HG03521 (cell line): ENCODE measurements at regions not wholly inside any gene's neighbourhood (a gene's known extent, or its start where the extent isn't known, plus 50 kb on each side); places are given as distances from the start of the nearest gene placed in this dataset.

ENCODE experiments used
- ATAC-seq: cut with Tn5 transposase; IDR thresholded peaks from one replicate; pipeline ENCODE4 v1.9.1; 2021; ENCODE audit warnings: mild to moderate bottlenecking, moderate library complexity; ENCODE audit not compliant: unreplicated experiment

DNA sequence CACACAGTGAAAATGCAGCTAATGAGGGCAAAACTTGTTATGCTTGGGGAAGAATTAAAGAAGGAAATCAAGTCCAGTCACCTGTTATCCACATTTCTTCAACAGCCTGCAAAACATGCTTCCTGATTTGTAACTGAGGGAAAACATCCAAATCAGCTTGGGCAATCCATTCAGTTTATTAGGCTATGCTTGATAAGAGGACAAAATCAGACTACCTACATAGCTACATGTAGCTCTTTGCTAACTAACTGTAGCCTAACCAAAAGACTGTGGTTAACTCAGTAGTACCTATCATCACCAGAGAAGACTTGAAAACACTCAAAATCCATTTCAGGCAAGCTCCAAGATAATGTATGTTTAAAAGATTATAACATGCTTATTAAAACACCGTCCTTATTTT is 436.4 kb downstream of the SHQ1 start:
- no peak for ATAC-seq

DNA sequence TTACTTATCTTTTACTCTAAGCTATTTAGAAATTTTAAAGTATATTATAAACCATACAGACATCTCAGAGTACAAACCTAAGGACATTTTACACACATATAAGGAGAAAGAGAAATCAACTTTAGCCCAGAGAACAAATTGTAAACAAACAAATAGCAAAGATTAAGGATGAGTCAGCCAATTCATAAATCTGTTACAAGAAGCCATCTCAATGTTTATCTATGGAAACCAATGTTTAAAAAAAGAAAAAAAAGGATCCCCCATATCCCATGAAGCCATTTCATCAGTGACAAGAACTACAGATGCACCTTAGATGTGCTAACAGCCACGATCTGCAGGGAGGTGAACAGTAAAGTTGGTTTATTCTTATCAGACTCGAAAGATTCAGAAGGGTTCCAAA is 437.1 kb downstream of the SHQ1 start:
- ATAC-seq = no peak

DNA sequence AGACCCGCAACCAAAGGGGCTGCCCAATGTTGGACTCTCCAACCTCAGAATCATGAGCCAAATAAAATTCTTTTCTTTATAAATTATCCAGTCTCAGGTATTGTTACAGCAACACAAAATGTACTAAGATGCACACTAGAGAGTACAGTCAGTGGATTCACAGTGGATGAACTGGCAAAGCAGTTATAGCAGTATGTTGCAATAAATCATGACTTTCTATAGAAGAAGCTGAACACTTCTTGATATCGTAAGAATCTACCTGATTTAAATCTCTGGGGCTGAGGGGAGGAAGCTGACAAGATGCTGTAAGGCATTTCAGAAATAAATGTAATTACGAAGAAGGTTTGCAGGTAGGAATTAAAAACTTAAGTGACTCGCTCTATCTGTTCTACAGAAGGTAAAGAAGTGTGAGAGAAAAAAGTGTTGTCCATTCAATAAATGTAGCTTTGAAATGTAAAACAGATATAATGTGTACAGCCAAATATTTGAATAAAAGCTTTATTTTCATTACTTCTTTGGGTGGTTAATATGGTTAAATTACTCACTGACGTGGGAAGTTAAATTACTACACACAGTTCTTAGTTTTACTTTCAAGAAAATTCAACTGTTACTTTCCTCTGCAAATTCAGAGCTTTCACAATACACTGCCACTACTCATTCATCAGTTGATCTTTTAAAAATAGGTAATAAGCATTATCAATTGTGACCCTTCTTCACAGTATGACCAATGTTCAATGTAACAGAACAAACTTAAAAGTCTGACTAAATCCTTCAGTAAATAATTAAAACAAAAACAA is 439.1 kb downstream of the SHQ1 start:
- no peak for ATAC-seq

DNA sequence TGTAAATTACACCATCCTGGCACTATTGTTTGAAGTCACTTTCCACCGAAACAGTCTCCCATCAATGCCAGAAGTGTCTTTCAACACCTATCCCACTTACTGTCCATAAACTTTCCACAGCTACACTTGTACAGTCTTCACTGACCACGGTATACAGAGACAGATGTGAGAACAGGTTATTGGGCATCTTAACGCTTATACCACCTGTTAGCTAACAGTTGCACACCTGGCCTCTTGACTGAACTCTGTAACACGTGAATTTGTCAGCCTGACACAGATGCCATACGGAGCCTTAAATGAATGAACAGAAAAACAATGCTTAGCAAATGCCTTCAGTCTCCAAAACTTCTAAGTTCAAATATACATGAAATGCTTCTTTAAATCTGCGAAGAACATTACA is 440.5 kb downstream of the SHQ1 start:
- ATAC-seq = no peak

DNA sequence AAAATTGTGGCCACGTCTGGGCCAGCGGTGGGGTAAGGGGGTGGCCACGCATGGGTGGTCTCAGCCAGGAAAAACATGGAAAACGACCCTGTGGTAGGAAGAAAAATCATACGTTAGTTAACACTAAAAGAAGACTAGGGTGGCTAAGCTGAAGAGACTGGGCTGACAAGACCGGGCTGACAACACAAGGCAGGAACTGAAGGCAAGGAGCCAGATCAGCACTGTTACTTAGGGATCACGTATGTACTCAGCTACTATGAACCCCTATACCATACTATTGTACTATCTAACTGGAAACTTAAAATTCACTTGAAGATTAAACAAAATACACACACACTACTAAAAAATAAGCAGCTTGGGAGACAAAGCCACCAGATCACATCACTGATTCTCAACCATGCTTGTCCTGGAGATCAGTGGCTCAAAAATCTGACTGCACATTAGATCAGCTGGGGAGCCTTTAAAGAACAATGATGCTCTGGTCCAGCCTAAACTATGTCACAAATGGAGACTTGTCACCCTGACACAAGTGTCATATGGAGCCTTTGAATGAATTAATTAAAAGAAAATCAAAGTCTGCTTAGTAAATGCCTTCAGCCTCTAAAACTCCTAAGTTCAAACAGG is 442.2 kb downstream of the SHQ1 start:
- no peak for ATAC-seq

DNA sequence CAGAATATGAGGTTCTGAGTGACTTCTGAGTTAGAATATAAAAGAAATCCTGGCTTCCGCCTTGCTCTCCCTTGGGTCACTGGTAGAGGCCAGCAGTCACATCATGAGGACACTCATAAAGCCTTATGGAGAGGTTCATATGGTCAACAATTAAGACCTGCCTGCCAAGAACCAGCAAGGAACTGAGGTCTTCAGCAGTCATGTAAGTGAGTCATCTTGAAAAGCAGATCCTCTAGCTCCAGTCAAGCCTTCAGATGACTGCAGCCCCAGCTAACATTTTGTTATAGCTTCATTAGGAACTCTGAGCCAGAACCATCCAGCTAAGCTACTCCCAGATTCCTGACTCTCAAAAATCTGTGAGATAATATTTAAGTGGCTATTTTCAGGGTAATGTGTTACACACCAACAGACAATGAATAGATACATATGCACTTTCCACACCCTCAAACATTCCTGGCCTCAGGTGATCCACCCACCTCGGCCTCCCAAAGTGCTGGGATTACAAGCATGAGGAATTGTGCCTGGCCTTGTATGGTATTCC is 447.2 kb downstream of the SHQ1 start:
- no peak for ATAC-seq

DNA sequence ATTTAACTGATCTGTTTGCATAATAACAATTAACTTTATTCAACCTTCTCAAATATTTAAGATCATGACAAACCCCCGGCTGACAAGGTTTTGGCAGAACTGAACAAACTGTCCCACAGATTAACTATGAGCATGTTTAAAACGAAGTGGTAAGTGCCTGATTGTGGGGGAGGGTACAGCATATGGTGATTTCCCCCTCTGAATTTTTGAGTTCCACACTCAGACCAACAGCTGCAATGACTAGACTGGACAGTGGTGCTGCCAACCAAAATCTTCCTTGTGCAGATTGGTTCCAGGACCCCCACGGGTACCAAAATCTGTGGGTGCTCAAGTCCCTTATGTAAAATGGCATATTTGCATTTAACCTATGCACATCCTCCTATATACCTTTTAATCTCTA is 449.5 kb downstream of the SHQ1 start:
- no peak for ATAC-seq

DNA sequence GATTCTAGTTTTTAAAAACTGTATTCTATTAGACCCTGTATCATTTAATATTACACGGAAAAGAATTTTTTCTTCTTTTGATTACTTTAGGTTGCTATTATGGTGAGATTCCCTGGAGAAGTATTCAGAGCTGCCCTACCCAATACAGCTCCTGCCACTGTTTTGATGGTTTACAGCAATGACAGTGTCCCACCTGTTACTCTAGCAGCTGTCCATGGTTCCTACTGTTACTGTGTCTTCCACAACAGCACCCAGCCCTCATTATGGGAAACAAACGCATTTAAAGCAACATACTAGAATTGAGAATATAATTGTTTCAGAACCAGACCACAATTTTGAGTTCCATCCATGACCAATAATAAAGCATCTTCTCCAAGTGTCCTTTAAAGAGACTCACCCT is 450.7 kb downstream of the SHQ1 start:
- no peak for ATAC-seq

DNA sequence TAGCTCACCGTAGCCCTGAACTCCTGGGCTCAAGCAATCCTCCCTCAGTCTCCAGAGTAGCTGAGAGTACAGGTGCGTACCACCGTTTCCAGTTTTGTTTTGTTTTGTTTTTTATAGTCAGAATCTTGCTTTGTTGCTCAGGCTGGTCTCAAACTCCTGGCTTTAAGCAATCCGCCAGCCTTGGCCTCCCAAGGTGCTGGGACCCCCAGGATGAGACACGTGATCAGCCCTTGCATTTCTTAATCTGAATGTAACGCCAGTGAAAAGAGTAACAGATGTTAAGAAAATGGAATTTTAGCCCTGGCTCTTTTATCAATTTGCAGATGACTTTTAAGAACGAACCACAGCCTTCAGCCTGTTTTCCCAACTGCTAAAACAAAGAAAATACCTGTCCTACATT is 451.3 kb downstream of the SHQ1 start:
- ATAC-seq = no peak

DNA sequence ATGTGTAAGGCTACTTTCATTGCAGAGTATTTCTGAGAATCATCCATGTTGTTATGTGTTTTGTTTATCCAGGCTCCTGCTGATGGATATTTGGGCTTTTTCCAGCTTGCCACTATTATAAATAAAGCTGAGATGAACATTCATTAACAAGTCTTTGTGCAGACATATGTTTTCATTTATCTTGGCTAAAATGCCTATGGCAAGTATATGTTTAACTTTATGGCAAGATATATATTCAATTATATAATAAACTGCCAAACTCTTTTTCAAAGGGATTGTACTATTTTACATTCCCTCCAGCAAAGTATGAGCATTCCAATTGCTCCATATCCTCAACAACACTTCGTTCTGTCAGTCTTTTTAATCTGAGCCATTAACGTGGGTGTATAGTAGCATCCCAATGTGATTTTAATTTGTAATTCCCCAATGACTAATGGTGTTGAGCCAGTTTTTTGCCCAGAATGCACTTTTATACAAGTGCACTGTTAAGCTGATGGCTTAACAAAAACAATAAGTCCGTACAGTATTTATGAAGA is 452.4 kb downstream of the SHQ1 start:
- no peak for ATAC-seq

DNA sequence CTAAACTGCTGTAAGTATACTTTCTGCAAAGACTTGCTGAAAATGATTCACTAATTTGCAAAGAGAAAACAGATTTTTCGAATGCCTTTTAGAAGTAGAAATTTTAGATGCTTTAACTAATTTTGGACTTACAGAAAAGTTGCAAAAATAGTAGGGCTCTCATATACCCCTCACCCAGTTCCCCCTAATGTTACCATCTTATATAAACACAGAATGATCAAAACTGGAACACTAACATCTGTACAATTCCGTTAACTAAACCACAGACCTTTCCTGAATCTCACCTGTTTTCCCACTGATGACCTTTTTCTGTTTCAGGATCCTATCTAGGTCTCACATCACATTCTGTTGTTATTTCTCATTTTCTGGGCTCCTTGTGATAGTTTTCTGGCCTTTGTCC is 454.8 kb downstream of the SHQ1 start:
- no peak for ATAC-seq

DNA sequence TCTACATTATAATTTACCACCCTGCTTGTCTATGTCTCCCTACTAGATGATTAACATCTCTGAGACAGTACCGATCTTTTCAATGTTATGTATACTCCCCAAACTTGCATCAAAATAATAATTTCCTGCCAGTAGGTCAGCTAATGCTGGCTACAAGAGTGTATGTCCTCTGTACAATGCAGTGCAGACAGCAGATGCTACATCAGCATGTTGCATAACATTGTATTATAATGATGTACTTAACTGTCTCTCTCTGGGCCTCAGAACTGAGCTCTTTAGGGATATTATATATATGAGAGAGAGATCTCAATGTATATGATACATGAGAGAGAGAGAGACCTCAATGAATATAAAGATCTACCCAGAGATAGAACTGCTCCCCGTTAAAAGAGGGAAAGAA is 456.6 kb downstream of the SHQ1 start:
- ATAC-seq = no peak

DNA sequence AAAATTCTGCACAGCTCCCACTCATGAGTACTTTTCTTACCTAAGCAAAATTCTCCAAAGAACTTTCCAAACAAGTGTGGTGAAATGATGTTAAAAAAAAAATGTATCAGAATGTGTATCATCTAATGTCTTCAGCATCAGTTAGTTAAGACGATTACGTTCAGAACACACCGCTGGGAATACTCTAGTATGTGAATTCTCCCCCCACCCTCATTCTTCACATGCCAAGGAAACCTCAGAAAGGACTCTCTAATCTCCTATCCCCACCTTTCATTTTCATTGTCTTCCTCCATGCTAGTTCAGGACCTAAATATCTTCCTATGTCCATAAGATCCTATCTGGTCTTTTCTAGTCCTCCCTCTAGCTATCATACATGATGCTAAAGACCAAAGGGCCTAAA is 457.4 kb downstream of the SHQ1 start:
- no peak for ATAC-seq

DNA sequence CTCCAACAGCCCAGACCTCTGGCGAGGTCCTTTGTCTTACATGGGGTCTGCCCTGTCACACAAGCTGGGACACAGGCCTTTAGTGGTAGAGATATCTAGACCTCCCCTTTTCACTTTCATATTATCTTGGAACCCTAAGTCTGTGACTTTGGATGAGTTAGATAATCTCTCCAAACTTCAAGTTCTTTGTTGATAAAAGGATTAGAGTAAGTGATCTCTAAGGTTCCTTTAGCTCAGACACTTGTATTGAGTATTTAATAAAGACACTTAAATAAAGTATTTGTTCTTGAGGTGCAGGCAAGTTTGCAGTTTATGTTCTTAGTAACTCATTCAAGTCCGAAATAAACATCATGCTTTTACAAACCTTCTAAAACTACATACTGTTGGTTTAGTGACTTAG is 459.6 kb downstream of the SHQ1 start:
- no peak for ATAC-seq

DNA sequence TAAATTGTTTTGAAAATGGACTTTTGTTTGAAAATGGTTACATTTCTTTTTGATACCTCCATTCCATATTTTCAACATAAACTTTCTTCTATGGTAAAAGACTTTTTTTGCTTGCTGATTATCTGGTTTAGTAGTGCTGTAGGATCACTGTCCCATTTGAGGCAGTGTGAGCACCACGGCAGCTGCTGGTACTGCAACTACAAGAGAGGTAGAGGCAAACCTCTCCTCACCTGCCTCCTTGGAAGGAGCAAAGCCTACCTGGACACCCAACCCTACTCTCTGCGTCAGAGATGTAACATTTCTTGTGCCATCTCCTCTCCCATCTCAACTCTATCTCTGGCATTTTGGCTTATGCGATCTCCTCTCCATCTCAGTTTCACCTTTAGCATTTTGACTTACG is 460.1 kb downstream of the SHQ1 start:
- no peak for ATAC-seq

DNA sequence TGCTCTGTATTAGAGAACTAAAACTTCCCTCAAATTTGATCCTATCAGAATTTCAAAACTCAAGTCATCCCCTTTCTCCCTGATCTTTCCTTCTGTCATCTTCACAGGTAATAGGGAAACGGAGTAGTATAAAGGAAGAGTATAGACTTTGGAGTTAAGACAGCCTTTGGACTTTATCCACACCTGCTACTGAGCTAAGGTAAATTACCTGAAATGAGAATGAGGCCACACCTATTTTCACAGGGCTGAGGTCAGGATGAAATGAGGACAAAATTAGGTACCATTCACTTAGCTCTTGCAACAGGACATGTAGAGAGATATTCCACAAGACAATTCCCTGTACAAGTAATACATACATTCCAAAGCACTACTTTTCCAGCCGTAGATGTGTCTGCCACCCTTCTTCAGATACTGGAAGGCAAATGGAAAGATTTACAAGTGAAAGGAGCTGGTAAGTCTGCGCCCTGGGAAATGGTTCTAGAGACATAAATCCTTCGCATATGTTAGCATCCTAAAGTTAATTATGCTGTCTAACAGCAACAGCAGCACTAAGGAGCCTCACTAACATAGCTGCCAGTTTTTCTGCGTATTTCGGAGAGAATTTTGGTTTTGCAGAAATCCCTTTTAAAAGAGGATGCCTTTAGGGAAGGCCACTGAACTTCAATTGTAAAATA is 461.8 kb downstream of the SHQ1 start:
- ATAC-seq = no peak

DNA sequence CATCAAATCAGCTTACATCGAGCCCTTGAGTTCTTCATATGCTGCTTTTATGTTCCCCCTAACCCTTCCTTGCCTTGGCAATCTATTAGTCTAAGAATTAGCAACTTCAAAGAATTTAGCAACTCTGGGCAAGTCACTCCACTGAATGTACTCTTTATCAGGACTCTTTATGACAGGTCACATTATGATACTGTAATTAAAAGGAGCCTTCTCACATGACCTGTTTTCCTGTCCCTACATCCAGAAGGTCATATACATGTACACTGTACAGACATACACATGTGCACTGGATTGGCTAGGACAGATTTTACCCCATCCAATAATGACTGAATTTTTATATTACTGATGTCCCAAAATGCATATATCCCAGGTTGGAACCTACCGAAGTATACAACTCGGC is 463.1 kb downstream of the SHQ1 start:
- no peak for ATAC-seq

DNA sequence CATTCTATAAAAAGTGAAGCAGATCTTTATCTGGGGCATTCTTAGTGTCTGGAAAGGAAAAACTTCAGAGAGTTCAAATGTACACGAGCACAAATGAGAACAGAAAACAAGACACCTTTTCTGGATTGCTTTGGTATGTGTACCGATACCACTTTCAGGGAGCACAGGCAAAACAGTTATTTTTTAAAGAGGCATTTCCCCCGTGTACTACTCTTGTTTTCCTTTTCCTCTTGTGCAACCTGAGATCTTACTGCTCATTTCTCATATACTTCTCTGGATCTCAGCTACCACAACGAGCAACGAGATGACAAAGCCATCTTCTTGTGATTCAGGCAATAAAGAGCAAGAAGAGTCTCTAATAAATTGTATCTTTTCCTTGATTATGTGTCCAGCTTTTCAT is 463.6 kb downstream of the SHQ1 start:
- ATAC-seq = no peak

DNA sequence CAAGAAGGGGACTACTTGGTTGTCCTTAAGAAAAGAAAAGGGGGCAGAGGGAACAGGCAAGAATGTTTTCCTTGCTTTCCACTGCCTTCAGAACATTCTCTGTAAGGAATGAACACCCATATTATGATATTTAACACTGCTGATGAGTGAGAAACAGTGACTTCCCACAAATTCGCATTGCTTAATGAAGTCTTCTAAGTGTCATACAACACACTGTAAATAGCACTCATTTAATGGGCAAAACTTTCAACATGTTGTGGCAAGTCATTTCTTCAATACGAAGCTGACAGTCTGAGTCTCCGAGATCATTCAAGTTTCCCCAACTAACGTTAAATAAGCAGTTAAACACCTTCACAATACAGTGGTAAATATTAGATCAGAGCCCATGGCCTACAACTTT is 464.4 kb downstream of the SHQ1 start:
- ATAC-seq = no peak

DNA sequence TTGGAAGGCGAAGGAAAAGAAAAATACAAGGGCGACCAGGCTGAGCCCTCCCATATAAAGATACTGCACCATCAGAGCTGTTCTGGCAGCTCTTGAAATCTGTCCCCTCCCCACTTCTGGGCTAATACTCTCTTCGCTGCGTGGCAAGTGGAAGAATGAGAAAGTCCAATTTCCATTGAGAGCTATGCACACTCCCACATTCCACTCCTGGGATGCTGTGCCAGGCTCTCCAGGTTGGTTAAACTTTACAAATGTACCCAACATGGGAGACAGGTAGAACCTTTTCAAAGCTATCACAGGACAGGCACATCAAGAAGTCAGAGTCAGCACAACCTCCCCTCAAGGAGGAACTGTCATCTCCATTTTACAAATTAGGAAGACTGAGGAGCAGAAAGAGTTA is 465.0 kb downstream of the SHQ1 start:
- no peak for ATAC-seq

DNA sequence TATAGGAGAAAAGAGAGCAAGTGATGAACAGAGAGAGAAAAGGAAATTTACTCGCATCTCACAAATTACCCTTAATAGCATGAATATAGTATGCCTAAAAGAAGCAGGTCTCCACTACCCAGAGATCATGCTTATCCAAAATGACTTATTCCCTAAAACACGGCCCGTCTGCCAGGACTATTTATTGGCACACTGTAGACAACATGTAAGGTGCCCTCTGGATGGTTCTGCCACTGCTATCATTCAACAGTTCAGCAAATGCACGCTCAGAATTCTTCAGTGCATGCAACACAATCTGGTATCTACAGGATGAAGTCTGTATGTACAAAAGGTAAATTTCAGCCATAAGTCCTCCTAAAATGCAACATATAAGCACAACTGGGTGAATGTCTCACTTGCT is 465.8 kb downstream of the SHQ1 start:
- no peak for ATAC-seq

DNA sequence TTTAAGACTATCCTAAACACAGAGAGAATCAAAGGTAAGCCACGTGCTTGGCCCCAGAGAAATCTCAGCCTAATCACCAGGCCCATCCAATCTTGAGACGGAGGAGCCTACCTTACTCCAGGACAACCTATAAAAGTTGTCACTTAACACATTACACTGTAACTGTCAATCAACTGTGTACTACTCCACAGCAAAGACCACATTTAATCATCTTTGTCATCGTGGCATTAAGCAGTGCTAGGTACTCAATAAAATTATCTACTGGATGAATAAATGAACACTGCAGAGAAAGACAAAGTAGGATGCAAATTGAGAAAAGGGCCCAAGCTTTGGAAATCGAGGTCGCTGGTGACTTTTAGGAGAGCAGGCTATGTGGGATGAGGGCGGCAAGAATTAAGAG is 466.7 kb downstream of the SHQ1 start:
- ATAC-seq = no peak
